HG02678 (cell line): ENCODE measurements at regions not wholly inside any gene's neighbourhood (a gene's known extent, or its start where the extent isn't known, plus 50 kb on each side); places are given as distances from the start of the nearest gene placed in this dataset.

ENCODE experiments used
- ATAC-seq: cut with Tn5 transposase; IDR thresholded peaks from one replicate; pipeline ENCODE4 v1.9.1; 2021; ENCODE audit warnings: mild to moderate bottlenecking, moderate library complexity; ENCODE audit not compliant: unreplicated experiment

DNA sequence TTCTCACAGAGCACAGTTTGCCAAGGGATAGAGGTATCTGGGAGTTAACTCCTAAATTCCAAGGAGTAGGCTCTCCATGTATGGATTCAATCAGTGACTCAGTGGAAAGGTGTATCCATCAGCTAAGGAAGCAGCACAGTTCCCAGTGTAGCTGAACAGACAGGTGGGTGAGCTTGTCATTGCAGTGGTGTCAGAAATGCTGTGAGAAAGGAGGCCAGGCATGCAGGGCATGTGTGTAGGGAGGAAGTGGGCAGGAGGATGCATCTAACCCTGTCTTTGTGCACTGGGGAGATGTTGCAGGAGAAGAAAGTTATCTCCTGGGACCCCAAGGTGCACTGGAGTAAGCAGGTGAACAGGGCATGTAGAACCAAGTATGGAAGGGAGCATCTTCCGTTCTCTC, 539.0 kb downstream of the VRK1 start:
- ATAC-seq: no peak

- no peak for ATAC-seq
Observed at GRCh38 chr14:97336816-97337215, 539.6 kb downstream of the VRK1 start.

DNA sequence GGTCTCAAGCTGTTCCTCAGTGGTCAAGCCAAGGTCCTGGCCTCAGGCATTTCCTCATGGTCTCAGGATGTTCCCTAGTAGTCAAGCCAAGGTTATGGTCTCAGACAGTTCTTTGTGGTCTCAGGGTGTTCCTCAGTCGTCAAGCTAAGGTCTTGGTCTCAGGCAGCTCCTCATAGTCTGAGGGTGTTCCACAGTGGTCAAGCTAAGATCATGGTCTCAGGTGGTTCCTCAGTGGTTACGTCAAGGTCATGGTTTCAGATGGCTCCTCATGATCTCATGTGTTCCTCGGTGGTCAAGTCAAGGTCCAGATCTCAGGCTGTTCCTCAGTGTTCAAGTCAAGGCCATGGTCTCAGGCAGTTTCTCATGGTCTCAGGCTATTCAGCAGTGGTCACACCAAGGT, 540.1 kb downstream of the VRK1 start:
- no peak for ATAC-seq

DNA sequence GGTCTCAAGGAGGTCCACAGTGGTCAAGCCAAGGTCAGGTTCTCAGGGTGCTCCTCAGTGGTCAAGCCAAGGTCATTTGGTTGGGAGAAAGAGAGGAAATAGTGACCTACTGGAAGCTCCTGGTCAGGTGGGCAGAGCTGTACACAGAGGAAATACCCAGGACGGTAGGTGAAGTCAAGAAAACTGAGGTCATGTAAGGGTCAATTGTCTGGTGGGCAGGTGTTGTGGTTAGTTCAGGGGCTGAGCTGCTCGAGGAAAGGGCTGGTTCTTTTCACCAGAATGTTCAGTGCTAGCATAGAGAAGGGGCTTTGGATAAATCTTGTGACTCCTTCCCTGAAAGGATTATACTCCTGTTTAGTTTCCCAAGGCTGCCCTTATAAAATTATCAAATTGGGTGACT, 540.5 kb downstream of the VRK1 start:
- ATAC-seq: no peak

- no peak for ATAC-seq
Observed at GRCh38 chr14:97344666-97345065, 547.5 kb downstream of the VRK1 start.

GRCh38 chr14:97346675-97347074, 549.5 kb downstream of the VRK1 start:
- ATAC-seq: no peak

GRCh38 chr14:97349463-97349862, 552.3 kb downstream of the VRK1 start:
- no peak for ATAC-seq

DNA sequence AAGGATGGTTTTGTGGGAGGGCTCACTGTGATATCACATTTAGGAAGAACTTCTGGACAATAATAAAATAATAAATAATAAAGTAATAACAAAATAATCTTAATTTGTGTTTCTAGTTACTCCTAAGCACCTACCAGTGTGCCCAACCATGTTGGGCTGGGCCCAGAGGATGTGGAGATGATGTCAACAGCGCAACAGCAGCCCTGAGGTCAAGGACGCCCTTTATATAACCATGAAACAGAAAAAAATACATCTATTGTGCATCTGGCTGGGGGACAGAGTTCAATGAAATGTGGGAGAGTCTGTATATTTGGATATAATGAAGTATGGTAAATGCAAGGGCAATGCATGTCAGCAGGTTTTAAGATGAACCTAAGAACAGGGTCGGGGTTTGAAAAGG, 552.8 kb downstream of the VRK1 start:
- ATAC-seq: no peak

- ATAC-seq: no peak
Observed at GRCh38 chr14:97350415-97350814, 553.2 kb downstream of the VRK1 start.

DNA sequence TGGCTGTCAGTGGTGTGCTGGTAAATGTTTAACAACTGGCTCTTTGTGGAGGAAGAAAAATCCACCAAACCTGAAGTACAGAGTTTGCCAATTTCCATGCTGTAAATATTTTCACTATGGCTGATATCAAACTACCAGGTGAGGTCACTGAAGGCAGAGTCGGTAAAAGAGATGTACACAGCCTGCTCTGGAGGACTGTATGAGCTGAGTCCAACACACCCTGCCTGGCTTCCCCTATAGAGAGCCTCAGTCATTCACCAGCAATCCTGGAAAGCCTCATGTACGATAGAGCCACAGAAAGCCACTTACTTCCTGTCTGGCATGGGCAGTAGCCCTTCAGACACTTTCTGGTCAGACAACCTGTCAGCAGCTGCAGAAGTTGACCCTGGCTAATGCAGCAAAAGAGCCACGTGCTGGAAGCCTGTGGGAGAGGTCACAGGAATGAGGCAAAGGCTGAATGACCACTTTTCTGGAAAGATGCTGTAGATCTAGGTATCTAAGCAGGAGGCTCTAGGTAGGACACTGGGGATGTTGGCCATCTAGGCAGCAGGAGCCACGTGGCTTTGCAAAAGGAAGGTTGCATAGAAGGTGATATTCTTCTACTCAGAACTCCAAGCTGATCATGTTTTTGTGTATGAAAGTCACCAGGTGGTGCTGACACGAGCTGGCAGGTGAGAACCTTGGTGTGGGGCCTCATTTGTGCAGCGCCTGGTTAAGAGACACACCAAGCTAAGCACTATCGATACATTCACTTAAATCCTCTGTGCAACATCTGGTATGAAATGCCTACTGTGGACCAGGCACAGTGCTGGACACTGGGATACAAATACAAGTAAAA, 553.9 kb downstream of the VRK1 start:
- no peak for ATAC-seq

DNA sequence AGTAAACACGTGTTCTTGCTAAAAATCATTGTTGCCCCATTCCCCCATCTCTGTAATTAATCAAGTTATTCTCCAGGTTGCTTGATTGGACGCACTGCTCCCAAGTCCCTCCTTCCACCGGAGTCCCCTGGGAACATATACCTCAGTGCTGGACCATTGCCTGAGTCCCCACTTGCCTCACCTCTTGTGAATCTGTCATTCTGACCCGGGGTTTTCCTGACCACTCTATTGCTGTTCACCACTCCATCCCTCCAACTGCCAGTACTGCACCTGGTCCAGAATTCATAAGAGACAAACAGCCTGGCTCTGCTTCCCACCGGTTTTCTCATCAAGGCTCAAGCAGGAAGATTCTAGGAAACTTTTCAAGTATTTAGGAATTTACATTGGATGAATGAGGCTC, 555.9 kb downstream of the VRK1 start:
- ATAC-seq: no peak

DNA sequence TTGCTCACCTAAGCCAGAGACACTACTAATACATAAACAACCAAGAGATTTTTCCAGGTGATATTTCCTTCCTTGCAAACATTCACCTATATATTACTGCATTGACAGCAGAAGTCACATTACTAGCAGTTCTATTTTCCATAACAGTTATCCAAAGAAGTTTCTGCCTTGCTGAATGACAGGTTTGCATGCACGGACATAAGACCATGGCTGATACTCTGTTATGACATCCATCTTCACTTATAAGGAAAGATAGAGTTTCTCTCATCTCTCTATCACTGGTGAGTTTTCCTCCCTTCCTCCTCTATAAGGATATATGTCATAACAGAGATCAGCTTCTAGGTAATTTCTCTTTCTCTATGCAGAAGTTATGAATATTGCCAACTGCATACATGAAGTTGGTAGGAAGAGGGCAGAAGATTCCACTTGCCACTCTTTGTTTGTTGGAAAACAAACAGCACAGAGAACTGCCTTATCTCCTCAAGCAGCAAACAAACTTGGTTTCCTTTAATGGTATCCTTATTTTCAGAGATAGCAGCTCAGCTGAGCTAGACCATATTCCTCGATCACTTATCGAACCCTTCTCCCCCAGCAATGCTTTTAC, 557.0 kb downstream of the VRK1 start:
- no peak for ATAC-seq

DNA sequence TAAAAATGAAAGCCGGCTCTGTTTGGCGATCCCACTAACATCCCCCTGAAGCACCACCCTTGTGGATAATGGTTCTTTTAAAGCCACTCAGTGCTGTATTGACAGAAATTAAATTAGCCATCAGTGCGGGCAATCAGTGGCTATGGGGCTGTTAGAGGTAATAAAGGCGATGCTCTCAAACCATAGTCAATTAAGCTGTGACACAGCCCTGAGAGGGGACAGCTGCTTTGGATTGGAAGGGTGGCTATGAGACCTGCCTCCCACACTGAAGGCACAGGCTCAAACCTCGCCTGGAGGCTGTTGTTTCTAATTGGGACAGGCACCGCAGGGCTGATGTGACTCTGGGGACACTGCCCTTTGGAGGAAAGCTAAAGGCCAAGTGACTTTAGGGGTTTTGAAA, 562.2 kb downstream of the VRK1 start:
- ATAC-seq: no peak

- ATAC-seq: no peak
Observed at GRCh38 chr14:97361181-97361580, 564.0 kb downstream of the VRK1 start.

DNA sequence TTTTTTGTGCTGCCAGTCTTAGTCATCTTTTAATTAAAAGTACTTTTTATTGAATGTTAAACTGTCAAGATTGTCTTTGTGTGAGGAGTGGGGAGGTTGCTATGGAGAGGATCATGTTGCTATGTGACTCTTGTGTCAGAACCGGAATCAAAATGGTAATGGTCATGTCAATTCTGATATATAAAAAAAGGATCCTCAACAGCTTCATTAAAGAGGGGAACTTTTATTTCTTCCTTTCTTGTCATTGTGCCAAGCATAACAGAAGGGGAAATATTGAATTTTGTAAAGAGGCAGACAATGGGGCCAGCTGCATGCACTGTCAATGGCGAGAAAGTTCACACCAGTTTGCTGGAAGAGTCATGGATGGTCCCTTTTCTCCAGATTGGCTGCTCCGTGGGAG, 564.8 kb downstream of the VRK1 start:
- no peak for ATAC-seq

GRCh38 chr14:97366400-97366799, 569.2 kb downstream of the VRK1 start:
- ATAC-seq: no peak

- ATAC-seq: no peak
Observed at GRCh38 chr14:97367278-97367677, 570.1 kb downstream of the VRK1 start.

- ATAC-seq: no peak
Observed at GRCh38 chr14:97368049-97368448, 570.9 kb downstream of the VRK1 start.

DNA sequence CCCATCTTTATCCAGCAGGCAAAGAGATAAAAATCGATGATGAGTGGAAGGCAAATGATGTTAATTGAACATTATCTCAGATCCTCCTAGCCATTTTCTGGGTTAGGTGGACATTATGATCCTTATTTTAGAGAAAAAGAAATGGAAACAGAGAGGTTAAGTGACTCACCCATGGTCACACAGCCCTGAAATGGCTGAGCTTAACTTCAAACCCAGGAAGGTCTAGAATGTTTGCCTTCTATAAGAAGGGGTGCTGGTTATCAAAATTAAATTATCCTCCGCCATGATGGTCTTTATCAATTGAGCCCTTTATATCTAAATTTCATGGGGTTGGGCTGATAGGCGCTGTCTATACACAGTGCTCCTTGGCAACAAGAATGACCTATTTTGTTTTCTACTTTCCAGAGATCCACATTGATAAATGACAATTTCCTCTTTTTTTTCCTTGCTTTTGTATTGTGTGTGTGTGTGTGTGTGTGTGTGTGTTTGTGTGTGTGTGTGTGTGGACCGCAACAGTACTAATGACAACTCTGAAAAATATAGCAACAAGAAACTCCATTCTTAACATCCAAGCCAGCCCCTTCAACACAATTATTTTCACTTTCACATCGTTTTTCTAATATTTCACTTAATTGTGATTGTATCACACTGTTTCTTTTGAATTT, 571.9 kb downstream of the VRK1 start:
- no peak for ATAC-seq

DNA sequence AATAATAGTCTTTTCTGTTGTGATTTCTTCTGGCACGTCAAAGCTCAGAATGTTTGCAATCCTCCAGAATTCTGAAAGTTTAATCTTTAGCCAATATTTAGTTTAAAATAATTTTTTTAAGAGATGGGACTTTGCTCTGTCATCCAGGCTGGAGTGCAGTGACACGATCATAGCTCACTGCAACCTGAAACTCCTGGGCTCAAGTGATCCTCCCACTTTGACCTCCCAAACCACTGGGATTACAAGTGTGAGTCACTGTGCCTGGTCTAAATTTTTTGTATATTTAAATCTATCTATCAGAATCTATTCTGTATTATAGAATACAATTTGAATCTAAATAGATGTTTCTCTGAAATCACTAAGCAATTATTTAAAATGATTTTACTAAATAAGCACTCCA, 572.7 kb downstream of the VRK1 start:
- ATAC-seq: no peak

- no peak for ATAC-seq
Observed at GRCh38 chr14:97376310-97376709, 579.1 kb downstream of the VRK1 start.

GRCh38 chr14:97377550-97377949, 580.4 kb downstream of the VRK1 start:
- ATAC-seq: no peak
